Right lobe of liver (tissue), 4 donors: ENCODE measurements at regions not wholly inside any gene's neighbourhood (a gene's known extent, or its start where the extent isn't known, plus 50 kb on each side); places are given as distances from the start of the nearest gene placed in this dataset.

Experiments
- CTCF ChIP-seq, 4 donors: fragments of 200-600 bp in 3 of 4; fragments of 450-650 bp in 1 of 4; IDR thresholded peaks; one replicate each; pipeline versions ENCODE4 v1.5.1 to v1.8.0; 2016 to 2022; ENCODE audit warnings: antibody characterized with exemption in 4 of 4, mild to moderate bottlenecking in 2 of 4
- POLR2A ChIP-seq: fragments of 450-650 bp; IDR thresholded peaks from one replicate; pipeline ENCODE4 v1.6.1; 2017; ENCODE audit warnings: antibody characterized with exemption, mild to moderate bottlenecking
- donor health status: DM: no; HTN: no; CAD: no.
- donor health status: DM: no; HTN: no; CAD: no.
- donor health status: DM: no; HTN: yes; CAD: no.

GRCh38 chr3:182370949-182371348 is 422.4 kb upstream of the ATP11B start:
- TF ChIP-seq CTCF (IDR thresholded peaks at IDR 0.05): no peak
- TF ChIP-seq POLR2A: no peak
